H1 (cell line): ENCODE measurements at regions not wholly inside any gene's neighbourhood (a gene's known extent, or its start where the extent isn't known, plus 50 kb on each side); places are given as distances from the start of the nearest gene placed in this dataset.
A peak's percentile ranks its signal among the peaks of the same experiment; 100 is the strongest.

Experiments used
- CTCF ChIA-PET: fragments of 300-600 bp; sonication (Branson Sonifier 250); formaldehyde crosslinking; loops from one replicate; lab custom pipeline; 2021; ENCODE audit not compliant: partially characterized antibody; lab: Charles Lee
- POLR2A ChIA-PET: fragments of 300-600 bp; sonication (Branson Sonifier 250); formaldehyde crosslinking; loops from one replicate; lab custom pipeline; 2021; ENCODE audit warnings: inconsistent platforms; ENCODE audit not compliant: partially characterized antibody; lab: Charles Lee
- DNase-seq, 2 experiments: peaks; one replicate each; pipeline versions ENCODE4 v3.0.0 to v3.0.0-alpha.2; 2010 to 2022; ENCODE audit warnings: low spot score in 2 of 2, low read depth in 1 of 2, mixed read lengths in 1 of 2
- FAIRE-seq: peaks from 2 replicates; lab custom pipeline; 2011; peaks lifted over from hg19 to GRCh38; lab: Jason Lieb, UNC
- H2AFZ ChIP-seq: 2 replicates; pipeline ENCODE4 v1.8.1; 2012; ENCODE audit warnings: low read length, inconsistent platforms
- H2AK5ac ChIP-seq: 2 replicates; pipeline ENCODE4 v1.6.1; 2013; ENCODE audit warnings: low read depth, low read length
- H2BK120ac ChIP-seq: replicated peaks from 2 replicates; pipeline ENCODE3; 2013; ENCODE audit warnings: low read depth, low read length, inconsistent platforms
- H2BK12ac ChIP-seq: 2 replicates; pipeline ENCODE4 v1.6.1; 2013; ENCODE audit warnings: low read depth, low read length
- H2BK15ac ChIP-seq: 2 replicates; pipeline ENCODE4 v1.6.1; 2013; ENCODE audit warnings: low read length
- H2BK20ac ChIP-seq: 2 replicates; pipeline ENCODE4 v1.6.1; 2013; ENCODE audit warnings: low read length
- H2BK5ac ChIP-seq: 2 replicates; pipeline ENCODE4 v1.6.1; 2013; ENCODE audit warnings: low read depth, low read length
- H3K14ac ChIP-seq: 2 replicates; pipeline ENCODE4 v1.6.1; 2013; ENCODE audit warnings: inconsistent platforms; ENCODE audit not compliant: insufficient read length
- H3K18ac ChIP-seq: 2 replicates; pipeline ENCODE4 v1.6.1; 2013; ENCODE audit warnings: low read length; ENCODE audit errors: extremely low read depth
- H3K23ac ChIP-seq: 2 replicates; pipeline ENCODE4 v1.6.1; 2013; ENCODE audit warnings: inconsistent platforms; ENCODE audit not compliant: insufficient read length
- H3K23me2 ChIP-seq: 2 replicates; pipeline ENCODE4 v1.6.1; 2013; ENCODE audit warnings: low read depth, low read length
- H3K27ac ChIP-seq: 2 replicates; pipeline ENCODE4 v1.6.1; 2011; ENCODE audit warnings: low read depth, low read length, inconsistent platforms
- H3K27me3 ChIP-seq, 4 experiments: replicated peaks in 1 of 4; 1 replicate in 1 of 4; 2 replicates in 3 of 4; pipeline versions ENCODE4 v1.6.1 to v1.8.1; 2011 to 2013; ENCODE audit warnings: low read length in 3 of 4, mild to moderate bottlenecking in 3 of 4, inconsistent platforms in 2 of 4, mixed read lengths in 2 of 4, moderate library complexity in 1 of 4; ENCODE audit not compliant: control insufficient read depth in 3 of 4, insufficient read depth in 3 of 4; ENCODE audit errors: extremely low read depth in 1 of 4
- H3K36me3 ChIP-seq, 4 experiments: 2 replicates each; pipeline versions ENCODE4 v1.6.1 to v1.8.1; 2011 to 2013; ENCODE audit warnings: mild to moderate bottlenecking in 4 of 4, low read length in 3 of 4, moderate library complexity in 2 of 4, control low read depth in 1 of 4, inconsistent platforms in 1 of 4; ENCODE audit not compliant: insufficient read depth in 4 of 4, control insufficient read depth in 2 of 4
- H3K4ac ChIP-seq: replicated peaks from 2 replicates; pipeline ENCODE3; 2013; ENCODE audit warnings: low read length, low read depth, mixed read lengths, inconsistent platforms; ENCODE audit not compliant: insufficient read length
- H3K4me1 ChIP-seq, 4 experiments: replicated peaks in 1 of 4; 1 replicate in 1 of 4; 2 replicates in 3 of 4; pipeline versions ENCODE4 v1.6.1 to v1.8.1; 2011 to 2013; ENCODE audit warnings: low read length in 3 of 4, inconsistent platforms in 2 of 4, mixed read lengths in 1 of 4; ENCODE audit not compliant: insufficient read depth in 4 of 4, control insufficient read depth in 3 of 4
- H3K4me2 ChIP-seq, 2 experiments: 2 replicates each; pipeline versions ENCODE4 v1.6.1 to v1.8.1; 2011 to 2013; ENCODE audit warnings: low read depth in 2 of 2, low read length in 2 of 2, control low read depth in 1 of 2, inconsistent platforms in 1 of 2, mild to moderate bottlenecking in 1 of 2; ENCODE audit not compliant: insufficient read depth in 1 of 2
- H3K4me3 ChIP-seq, 4 experiments: fragments of 200-600, 300-600 bp in 1 of 4; sonication (generic), shearing (Covaris generic), sonication (Bioruptor Twin) in 1 of 4; 2 replicates each; pipeline versions ENCODE4 v1.5.1 to v1.8.1; 2011 to 2016; ENCODE audit warnings: low read length in 4 of 4, low read depth in 3 of 4, control low read depth in 2 of 4, inconsistent platforms in 2 of 4, mild to moderate bottlenecking in 2 of 4, mixed read lengths in 1 of 4, moderate library complexity in 1 of 4; ENCODE audit not compliant: insufficient read depth in 2 of 4; ENCODE audit errors: extremely low read depth in 1 of 4
- H3K56ac ChIP-seq: replicated peaks from 2 replicates; pipeline ENCODE3; 2013; ENCODE audit warnings: low read depth, mild to moderate bottlenecking, mixed read lengths, low read length, inconsistent platforms; ENCODE audit not compliant: insufficient read length
- H3K79me1 ChIP-seq: 2 replicates; pipeline ENCODE4 v1.6.1; 2013; ENCODE audit warnings: low read depth, low read length, control low read depth
- H3K79me2 ChIP-seq, 2 experiments: 2 replicates each; pipeline versions ENCODE4 v1.6.1 to v1.8.1; 2012 to 2013; ENCODE audit warnings: low read length in 2 of 2, mild to moderate bottlenecking in 2 of 2, inconsistent platforms in 1 of 2; ENCODE audit not compliant: insufficient read depth in 2 of 2, control insufficient read depth in 1 of 2
- H3K9ac ChIP-seq, 4 experiments: replicated peaks in 1 of 4; 1 replicate in 1 of 4; 2 replicates in 3 of 4; pipeline versions ENCODE4 v1.6.1 to v1.8.1; 2011 to 2013; ENCODE audit warnings: low read depth in 3 of 4, low read length in 3 of 4, control low read depth in 2 of 4, mild to moderate bottlenecking in 2 of 4, moderate library complexity in 2 of 4, inconsistent platforms in 1 of 4; ENCODE audit errors: extremely low read depth in 1 of 4
- H3K9me3 ChIP-seq, 2 experiments: 2 replicates each; pipeline versions ENCODE4 v1.6.1 to v1.8.1; 2012 to 2013; ENCODE audit warnings: mild to moderate bottlenecking in 2 of 2, moderate library complexity in 2 of 2, control low read depth in 1 of 2, inconsistent platforms in 1 of 2, low read depth in 1 of 2, low read length in 1 of 2, mixed read lengths in 1 of 2; ENCODE audit not compliant: insufficient read depth in 2 of 2
- H4K20me1 ChIP-seq, 2 experiments: replicated peaks in 1 of 2; 2 replicates each; pipeline versions ENCODE3 to v1.8.1; 2011 to 2013; ENCODE audit warnings: inconsistent platforms in 2 of 2, low read length in 2 of 2, mild to moderate bottlenecking in 1 of 2; ENCODE audit not compliant: insufficient read depth in 2 of 2, control insufficient read depth in 1 of 2
- H4K5ac ChIP-seq: 2 replicates; pipeline ENCODE4 v1.6.1; 2013; ENCODE audit warnings: low read length, low read depth, mixed read lengths, inconsistent platforms; ENCODE audit not compliant: insufficient read length
- H4K8ac ChIP-seq: 2 replicates; pipeline ENCODE4 v1.8.0; 2013; ENCODE audit warnings: mild to moderate bottlenecking, moderate library complexity, low read length, inconsistent platforms; ENCODE audit not compliant: insufficient read depth; ENCODE audit errors: extremely low read depth
- H4K91ac ChIP-seq: replicated peaks from 2 replicates; pipeline ENCODE3; 2013; ENCODE audit warnings: low read length, mixed read lengths, inconsistent platforms; ENCODE audit not compliant: insufficient read length
- CEBPB ChIP-seq: IDR thresholded peaks from 2 replicates; pipeline ENCODE4 v1.6.1; 2012; ENCODE audit warnings: low read depth, low read length
- NRF1 ChIP-seq: IDR thresholded peaks from 2 replicates; pipeline ENCODE4 v1.6.1; 2011; ENCODE audit warnings: mild to moderate bottlenecking, low read depth, low read length, improper control_type of control experiment
- WGBS, 2 experiments: shearing (Covaris generic) in 1 of 2; methylation state at CpG; one replicate each; pipeline versions ENCODE4 v1.1.6 to v1.1.7; 2013 to 2015; ENCODE audit warnings: low lambda C conversion rate in 2 of 2, mixed read lengths in 2 of 2, inconsistent platforms in 1 of 2, low coverage in 1 of 2, missing lambda C conversion rate in 1 of 2; ENCODE audit not compliant: insufficient replicate concordance in 2 of 2, insufficient coverage in 1 of 2, insufficient read length in 1 of 2; ENCODE audit errors: extremely low coverage in 1 of 2, missing lambda C conversion rate in 1 of 2; 5-methylcytosine and 5-hydroxymethylcytosine counted together

GRCh38 chr10:10510179-10510578, 507.5 kb upstream of the CELF2 start:
- Histone ChIP-seq H4K8ac (no peak overlapping the region), H3K27me3 (no peaks in the 10 kb centered on the region), H3K56ac (no peak overlapping the region), H3K4me3 (no peak overlapping the region), H3K27ac (no peak overlapping the region), H2BK12ac (no peak overlapping the region), H3K23me2 (no peaks in the 10 kb centered on the region; the same call in 1 of the 2 replicates), H2BK5ac (no peak overlapping the region), H2BK120ac (no peak overlapping the region), H3K36me3 (no peaks in the 10 kb centered on the region), H2AK5ac (no peak overlapping the region), H2BK20ac (no peak overlapping the region), H3K23ac (no peak overlapping the region), H2BK15ac (no peak overlapping the region), H3K18ac (no peak overlapping the region), H3K9ac (no peak overlapping the region), H3K4me2 (no peak overlapping the region), H4K5ac (no peak overlapping the region), H3K14ac (no peak overlapping the region), H3K4me1 (no peaks in the 10 kb centered on the region), H3K79me1 (no peaks in the 10 kb centered on the region), H4K91ac (no peak overlapping the region), H3K4ac (no peak overlapping the region), H2AFZ (no peak overlapping the region), H3K79me2 (no peaks in the 10 kb centered on the region), H3K9me3 (no peaks in the 10 kb centered on the region), H4K20me1 (no peaks in the 10 kb centered on the region)
- no peak for FAIRE-seq
- CTCF ChIA-PET = interaction anchor here (0.5 kb wide), 1 partner anchor 101 kb away, joined by 3 read pairs; no protein-coding TSS in a partner anchor
- POLR2A ChIA-PET = no interaction called here
- 94% methylated on average over 3 of the region's 3 CpGs; no CpG with 5 or more reads in 1 of the 2 experiments for WGBS, 2 experiments
- TF ChIP-seq CEBPB = peak; percentile 76
- no peak for TF ChIP-seq NRF1
- no peak for DNase-seq
